ENCODE measurements at regions not wholly inside any gene's neighbourhood (a gene's known extent, or its start where the extent isn't known, plus 50 kb on each side); places are given as distances from the start of the nearest gene placed in this dataset.

DNA sequence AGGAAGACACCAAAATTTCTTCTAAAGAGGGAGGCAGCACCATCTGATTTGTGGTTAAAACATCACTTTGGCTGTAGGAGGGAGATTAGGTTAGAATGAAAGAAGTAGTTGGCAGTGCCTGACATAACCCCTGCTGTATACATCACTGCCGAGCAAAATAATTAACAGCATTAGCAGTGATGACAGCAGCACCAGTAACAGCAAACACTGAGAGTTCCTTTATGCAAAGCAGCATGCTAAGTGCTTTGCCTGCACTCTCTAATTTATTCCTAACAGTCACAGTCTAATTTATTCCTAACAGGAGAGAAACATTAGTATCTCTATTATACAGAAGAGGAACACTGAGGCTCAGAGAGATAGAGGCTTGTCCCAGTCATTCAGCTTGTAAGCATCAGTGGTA, 1469.7 kb downstream of the AACS start:
- H3K4me3 ChIP-seq (ENCODE audit: low read depth, low read length) = no peak overlapping the region
- H3K27ac ChIP-seq = no peak overlapping the region
- no peaks in the 10 kb centered on the region for H3K36me3 ChIP-seq
- DNase-seq = no peak
- H3K27me3 ChIP-seq (ENCODE audit: insufficient read depth, low read depth, severe bottlenecking) = no peaks in the 10 kb centered on the region
- H3K9me3 ChIP-seq (ENCODE audit: severe bottlenecking) = no peaks in the 10 kb centered on the region
- TF ChIP-seq, protein P1, sequence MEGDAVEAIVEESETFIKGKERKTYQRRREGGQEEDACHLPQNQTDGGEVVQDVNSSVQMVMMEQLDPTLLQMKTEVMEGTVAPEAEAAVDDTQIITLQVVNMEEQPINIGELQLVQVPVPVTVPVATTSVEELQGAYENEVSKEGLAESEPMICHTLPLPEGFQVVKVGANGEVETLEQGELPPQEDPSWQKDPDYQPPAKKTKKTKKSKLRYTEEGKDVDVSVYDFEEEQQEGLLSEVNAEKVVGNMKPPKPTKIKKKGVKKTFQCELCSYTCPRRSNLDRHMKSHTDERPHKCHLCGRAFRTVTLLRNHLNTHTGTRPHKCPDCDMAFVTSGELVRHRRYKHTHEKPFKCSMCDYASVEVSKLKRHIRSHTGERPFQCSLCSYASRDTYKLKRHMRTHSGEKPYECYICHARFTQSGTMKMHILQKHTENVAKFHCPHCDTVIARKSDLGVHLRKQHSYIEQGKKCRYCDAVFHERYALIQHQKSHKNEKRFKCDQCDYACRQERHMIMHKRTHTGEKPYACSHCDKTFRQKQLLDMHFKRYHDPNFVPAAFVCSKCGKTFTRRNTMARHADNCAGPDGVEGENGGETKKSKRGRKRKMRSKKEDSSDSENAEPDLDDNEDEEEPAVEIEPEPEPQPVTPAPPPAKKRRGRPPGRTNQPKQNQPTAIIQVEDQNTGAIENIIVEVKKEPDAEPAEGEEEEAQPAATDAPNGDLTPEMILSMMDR (IDR thresholded peaks at IDR 0.05; ENCODE audit: low read depth, low read length) = no peak

DNA sequence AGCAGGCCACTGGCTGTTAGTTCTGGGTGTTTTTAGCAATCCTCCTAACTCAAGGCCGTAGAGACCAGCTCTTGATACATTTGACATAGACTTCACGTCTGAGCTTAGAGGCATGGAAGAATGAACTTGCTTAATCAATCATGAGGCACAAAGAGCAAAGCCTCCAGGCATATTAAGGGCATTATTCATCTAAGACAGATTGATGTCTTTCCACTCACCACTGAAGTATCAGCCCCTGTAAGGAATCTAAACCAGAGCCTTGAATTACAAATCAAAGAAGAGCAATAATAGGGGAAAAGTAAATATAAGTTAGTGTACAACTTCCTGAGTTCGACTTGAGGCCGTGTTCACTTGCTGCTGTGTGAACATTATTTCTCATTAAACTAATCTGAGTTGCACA, 1470.7 kb downstream of the AACS start:
- Histone ChIP-seq H3K27ac (no peak overlapping the region), H3K36me3 (no peaks in the 10 kb centered on the region), H3K4me3 (ENCODE audit: low read depth, low read length) (no peak overlapping the region), H3K27me3 (ENCODE audit: insufficient read depth, low read depth, severe bottlenecking) (no peaks in the 10 kb centered on the region), H3K9me3 (ENCODE audit: severe bottlenecking) (no peaks in the 10 kb centered on the region)
- no peak for DNase-seq
- TF ChIP-seq, protein P1 (IDR thresholded peaks at IDR 0.05; ENCODE audit: low read depth, low read length) = no peak

DNA sequence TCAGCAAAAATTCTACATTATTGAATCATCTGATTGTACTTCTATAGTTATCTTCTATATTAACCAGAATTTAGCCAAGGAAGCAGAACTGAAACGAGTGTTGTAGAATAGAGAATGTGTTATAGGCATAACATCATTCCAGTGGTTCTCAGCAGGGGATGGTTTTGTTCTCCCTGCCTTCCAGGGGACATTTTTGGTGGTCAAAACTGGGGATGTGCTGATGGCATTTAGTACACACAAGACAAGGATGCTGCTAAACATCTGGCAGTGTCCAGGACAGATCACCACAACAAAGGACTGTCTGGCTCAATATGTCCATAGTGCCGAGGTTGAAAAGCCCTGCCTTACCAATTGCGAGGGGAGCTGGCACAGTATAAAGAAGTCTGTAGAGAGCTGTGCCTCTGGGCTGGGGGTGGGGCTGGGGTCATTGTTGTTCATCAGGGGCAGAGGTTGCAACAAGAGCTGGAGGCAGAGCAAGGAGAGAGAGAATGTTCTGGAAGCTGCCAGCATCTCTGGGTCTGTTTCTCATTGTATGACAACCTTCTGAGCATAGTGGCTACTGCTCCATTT, 1472.8 kb downstream of the AACS start:
- Histone ChIP-seq H3K9me3 (ENCODE audit: severe bottlenecking) (no peaks in the 10 kb centered on the region), H3K27me3 (ENCODE audit: insufficient read depth, low read depth, severe bottlenecking) (no peaks in the 10 kb centered on the region), H3K4me3 (ENCODE audit: low read depth, low read length) (no peak overlapping the region), H3K27ac (no peak overlapping the region), H3K36me3 (no peaks in the 10 kb centered on the region)
- TF ChIP-seq, protein P1 (IDR thresholded peaks at IDR 0.05; ENCODE audit: low read depth, low read length) = no peak
- DNase-seq = no peak

DNA sequence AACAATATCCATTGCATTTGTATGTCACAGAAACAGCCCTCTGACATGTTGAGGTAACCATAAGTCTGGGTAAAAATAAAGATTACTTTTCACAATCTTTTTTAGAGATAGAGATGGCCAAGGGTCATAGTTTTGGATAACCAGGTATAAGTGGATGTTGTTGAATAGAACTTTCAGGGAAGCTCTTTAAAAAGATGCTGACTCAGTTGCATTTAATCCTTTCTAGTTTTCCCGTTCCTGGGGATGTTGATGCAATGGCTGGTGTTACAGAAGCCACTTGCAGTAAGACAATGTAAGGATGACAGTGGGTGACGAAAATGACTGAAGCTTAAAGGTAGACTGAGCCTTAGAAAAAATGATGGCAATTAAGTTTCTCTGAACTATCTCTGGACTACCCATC, 1473.7 kb downstream of the AACS start:
- DNase-seq = no peak
- TF ChIP-seq, protein P1 (IDR thresholded peaks at IDR 0.05; ENCODE audit: low read depth, low read length) = no peak
- no peaks in the 10 kb centered on the region for H3K9me3 ChIP-seq (ENCODE audit: severe bottlenecking)
- no peak overlapping the region for H3K27ac ChIP-seq
- no peak overlapping the region for H3K4me3 ChIP-seq (ENCODE audit: low read depth, low read length)
- no peaks in the 10 kb centered on the region for H3K27me3 ChIP-seq (ENCODE audit: insufficient read depth, low read depth, severe bottlenecking)
- no peaks in the 10 kb centered on the region for H3K36me3 ChIP-seq

DNA sequence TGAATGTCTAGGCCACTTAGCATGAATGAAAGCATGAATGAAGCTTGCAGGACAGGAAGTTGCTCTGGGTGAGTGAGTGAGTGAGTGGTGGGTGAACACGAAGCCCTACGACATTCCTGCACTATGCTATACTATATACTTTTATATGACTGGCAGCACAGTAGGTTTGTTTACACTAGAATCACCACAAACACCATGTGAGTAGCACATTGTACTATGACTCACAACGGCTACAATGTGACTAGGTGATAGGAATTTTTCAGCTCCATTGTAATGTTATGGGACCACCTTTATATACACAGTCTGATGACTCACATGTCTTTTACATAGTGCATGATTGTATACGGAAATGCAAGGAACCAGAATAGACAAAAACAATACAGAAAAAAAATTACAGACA, 1480.2 kb downstream of the AACS start:
- H3K36me3 ChIP-seq = no peaks in the 10 kb centered on the region
- no peak for DNase-seq
- H3K27me3 ChIP-seq (ENCODE audit: insufficient read depth, low read depth, severe bottlenecking) = no peaks in the 10 kb centered on the region
- no peak overlapping the region for H3K4me3 ChIP-seq (ENCODE audit: low read depth, low read length)
- TF ChIP-seq, protein P1 (IDR thresholded peaks at IDR 0.05; ENCODE audit: low read depth, low read length) = no peak
- H3K27ac ChIP-seq = no peak overlapping the region
- no peaks in the 10 kb centered on the region for H3K9me3 ChIP-seq (ENCODE audit: severe bottlenecking)

DNA sequence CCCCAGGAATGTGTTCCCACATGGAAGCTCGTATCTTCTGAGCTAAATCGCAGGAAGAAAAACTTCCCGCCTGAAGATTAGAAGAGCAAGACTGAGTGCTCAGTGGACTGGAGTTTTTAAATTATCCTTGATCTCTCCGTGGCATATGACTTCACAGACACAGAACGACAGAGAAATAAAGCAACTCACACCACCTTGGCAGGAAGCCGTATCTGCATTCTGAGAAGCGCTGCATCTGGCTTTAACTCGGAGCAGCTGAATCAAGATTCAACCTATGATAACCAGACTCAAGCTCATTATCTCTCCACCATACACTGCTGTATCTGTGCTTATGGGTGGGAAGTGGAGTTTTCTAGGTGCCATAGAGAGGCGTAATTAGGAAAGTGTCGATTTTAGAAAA, 1482.7 kb downstream of the AACS start:
- TF ChIP-seq, protein P1 (IDR thresholded peaks at IDR 0.05; ENCODE audit: low read depth, low read length) = no peak
- Histone ChIP-seq H3K4me3 (ENCODE audit: low read depth, low read length) (no peak overlapping the region), H3K9me3 (ENCODE audit: severe bottlenecking) (no peaks in the 10 kb centered on the region), H3K27me3 (ENCODE audit: insufficient read depth, low read depth, severe bottlenecking) (peaks cover 3% of the 10 kb centered on the region), H3K27ac (no peak overlapping the region), H3K36me3 (no peaks in the 10 kb centered on the region)
- DNase-seq = no peak
